Stimulated activated CD8-positive, alpha-beta memory T cell treated with anti-CD3 and anti-CD28 coated beads, Interleukin-12 subunit alpha, Interleukin-12 subunit beta, amount 100 ng/mL, for 1 hour (primary cell): ENCODE measurements at regions not wholly inside any gene's neighbourhood (a gene's known extent, or its start where the extent isn't known, plus 50 kb on each side); places are given as distances from the start of the nearest gene placed in this dataset.

Experiments used
- DNase-seq: peaks from one replicate; pipeline ENCODE4 v3.0.0-alpha.2; 2020; ENCODE audit warnings: low read depth

DNA sequence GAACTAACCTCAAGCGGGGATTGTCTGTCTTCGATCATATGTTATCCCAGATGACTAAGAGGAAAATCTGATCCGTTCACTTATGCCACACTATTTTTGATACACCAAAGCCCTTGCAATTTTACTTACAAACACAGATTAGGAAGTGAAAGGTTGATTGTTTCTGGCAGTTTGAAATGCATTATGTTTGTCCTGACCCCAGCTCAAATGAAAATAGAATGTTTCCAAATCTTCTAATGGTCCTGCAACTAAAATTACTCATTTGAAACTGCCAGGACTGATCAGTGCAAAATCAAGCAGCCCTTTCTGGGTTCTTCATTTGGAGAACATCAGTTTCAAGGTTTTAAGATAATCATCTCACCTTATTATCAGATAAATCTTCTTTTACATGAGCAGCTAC lies 696.7 kb upstream of the WWC1 start:
- no peak for DNase-seq

DNA sequence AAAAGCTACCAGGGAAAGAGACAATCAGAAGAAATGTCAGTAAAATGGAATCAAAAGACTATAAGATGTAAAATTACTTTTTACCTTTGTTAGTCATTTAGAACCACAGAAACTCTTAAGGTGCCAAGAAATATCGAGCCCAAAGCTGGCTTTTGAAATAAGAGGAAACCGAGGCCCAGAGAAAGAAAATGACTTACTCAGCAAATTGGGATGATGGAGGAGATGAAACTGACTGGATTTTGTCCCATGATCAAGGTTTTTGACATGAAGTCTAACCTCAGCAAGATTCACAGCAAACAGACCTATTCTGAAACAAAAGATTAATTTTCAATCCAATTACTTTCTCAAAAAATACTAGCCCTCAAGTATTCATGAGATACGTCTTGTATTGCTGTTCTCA lies 696.2 kb upstream of the WWC1 start:
- no peak for DNase-seq

DNA sequence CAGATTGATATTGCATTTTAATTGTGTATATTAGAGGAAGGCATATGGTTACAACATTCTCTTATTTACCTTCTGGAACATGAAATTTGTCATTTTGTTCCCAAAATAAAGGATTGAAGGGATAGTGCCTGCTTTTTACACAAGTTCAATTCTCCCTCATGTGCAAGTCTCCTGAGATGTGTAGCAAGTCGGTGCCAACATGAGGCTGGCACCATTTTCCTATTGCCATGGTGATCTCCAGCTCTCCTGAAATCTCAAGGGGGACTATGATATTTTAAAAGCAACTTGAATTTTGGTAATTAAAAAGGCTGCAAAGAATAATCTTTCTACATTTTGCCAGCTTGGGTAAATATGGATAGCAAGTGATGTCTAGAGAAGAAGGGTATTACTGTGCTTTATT lies 693.3 kb upstream of the WWC1 start:
- no peak for DNase-seq

DNA sequence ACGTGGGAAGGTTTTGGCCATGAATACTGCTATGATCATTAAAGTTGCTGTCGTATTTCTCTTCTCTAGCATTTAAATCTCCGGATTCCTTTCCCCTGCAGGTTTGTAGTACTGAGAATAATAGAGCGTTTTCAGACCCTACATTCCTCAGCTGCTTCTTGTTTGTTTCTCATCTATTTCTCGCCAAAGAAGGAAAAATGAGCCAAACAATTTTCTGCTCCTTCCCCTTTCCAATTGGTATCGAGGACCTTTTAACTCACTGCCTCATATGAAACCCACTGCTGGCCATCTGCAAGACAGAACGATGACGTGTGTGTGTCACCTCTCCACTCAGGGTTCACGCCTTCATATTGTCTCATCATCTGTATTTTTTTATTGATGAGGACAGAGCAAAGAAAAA lies 689.4 kb upstream of the WWC1 start:
- no peak for DNase-seq

DNA sequence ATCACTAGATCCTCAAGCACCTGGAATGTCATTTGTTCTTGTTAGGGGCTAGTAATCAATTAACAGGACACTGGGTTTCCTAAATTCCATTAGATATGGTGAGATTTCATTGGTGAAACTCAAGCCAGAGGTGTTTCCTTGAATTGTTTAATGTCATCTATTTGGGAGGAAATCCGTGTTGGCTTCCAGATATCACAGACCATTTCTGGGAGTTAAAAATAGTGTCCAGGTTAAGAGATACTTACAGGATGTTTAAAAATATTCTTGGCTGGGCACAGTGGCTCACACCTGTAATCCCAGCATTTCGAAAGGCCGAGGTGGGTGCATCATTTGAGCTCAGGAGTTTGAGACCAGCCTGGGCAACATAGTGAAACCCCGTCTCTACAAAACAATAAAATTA lies 688.3 kb upstream of the WWC1 start:
- no peak for DNase-seq

DNA sequence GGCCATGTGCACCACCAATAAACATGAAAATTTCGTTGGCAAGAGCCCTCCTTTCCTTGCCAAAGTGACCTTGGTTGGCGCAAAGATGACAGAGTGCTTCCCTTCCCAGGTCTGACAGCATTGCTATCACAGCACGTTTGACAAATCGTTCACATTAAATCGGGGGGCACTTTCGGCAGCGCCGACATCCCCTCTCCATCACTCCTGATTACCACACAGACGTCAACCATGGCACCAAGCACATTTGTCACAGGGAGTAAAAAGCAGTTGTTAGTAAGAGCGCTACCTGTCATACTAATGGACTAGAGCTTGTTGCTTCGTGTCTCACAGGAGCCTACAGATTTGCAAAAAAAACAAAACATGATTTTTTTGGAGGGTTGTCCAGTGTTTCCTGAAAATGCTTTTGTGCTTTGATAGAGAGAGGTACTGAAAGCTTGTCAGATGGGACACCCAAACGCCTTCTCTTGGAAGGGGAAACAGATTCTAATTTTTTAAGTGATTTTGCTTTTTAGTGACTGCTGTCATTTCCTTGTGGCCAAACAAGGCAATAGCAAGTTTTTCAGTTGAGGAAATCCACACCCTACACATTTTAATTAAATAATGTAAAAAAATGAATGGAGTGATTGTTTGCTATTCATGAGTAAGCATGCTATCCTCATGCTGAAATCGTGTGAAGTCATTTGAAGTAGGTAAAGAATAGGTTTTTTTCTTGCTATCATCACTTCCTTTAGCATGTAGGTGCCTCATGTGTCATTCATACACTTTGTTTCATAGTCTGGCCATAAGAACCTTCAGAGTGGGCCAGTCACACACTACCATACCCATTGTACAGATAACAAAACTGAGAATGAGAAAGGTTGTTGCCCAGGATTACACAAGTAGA lies 682.8 kb upstream of the WWC1 start:
- DNase-seq: no peak

DNA sequence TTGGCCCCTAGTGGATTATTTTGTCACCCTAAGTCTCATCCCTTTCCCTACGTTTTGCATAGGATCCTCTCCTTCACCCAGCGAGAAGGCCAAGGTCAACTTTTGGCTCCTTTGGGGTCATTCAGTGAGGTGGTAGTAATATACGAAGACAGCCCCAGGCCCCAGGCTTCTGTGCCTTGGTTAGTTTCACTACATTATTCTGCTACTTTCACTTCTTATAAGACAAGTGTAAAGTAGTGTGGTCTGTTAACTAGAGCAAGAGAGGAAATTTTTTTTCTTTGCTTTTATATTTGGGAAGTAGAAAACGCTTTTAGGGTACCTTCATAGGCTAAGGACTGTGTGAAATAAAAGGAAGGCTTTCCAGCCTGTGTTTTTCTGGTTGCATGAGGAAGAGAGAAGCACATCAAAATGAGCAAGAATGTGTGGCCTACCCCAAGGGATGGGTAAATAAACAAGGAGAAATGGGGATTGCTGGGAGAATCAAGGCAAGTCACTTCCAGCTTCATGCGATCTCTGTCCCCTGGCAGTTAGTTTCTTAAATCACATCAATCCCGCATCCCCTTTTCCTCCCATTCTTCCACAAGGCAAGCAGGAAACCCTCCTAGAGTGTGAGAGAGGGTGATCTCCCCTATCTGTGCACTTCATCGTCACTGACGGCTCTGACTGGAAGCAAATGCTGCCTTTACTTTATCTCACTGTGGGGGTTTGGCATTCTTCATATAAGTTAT lies 677.0 kb upstream of the WWC1 start:
- no peak for DNase-seq

DNA sequence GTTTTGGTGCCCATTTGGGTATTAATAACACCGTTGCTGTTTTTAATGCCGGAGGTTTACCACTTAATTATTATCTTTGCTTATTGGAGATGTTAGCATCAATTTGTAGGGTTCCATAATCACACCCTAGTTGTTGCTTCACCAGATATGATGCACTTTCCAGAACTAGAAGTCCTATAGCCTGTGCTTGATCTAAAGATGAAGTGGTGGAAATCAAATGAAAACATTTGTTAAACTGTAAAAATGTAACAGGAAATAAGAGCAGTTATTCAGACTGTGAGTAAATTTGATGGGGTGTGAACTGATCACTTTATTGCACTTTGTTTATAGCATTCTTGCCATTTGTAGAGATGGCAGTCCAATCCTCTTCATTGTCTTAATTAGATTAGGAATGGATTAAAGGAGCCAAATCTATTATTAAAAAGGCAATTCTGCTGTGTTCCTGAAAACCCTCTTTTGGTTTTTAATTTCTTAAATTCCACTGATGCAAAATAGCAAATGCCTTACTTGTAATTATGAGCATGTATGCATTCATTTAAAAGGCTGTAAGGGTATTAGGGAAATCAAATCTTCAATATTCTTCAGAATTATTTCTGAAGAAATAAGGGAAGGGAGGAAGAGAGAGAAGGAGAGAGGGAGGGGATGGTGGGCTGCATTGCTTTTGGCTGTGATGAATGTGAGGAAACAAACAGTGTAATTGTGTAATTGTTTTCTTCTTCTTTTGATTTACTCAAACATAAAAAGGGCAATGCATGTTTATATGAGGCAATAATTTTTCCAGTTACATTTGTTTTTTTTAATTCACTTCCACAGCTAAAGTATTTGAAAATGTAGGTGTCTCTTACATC lies 675.2 kb upstream of the WWC1 start:
- DNase-seq: no peak

DNA sequence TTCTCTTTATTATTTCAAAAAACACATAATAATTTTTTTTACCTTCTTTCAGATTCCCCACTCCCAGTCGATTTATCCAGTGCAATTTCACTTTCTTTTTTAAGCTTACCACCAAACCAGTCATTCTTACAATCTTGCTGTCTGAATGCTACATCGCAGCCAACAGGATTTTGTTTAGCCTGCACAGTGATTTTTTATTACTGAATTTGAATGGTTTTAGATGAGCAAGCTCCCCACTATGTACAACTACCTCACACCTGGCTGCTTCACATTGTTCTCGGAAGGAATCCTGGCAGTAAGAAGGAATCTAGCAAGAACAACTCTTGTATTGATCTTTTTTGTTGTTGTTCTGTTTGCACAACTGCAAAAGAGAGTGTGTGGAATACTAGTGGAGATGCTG lies 668.1 kb upstream of the WWC1 start:
- DNase-seq: no peak

DNA sequence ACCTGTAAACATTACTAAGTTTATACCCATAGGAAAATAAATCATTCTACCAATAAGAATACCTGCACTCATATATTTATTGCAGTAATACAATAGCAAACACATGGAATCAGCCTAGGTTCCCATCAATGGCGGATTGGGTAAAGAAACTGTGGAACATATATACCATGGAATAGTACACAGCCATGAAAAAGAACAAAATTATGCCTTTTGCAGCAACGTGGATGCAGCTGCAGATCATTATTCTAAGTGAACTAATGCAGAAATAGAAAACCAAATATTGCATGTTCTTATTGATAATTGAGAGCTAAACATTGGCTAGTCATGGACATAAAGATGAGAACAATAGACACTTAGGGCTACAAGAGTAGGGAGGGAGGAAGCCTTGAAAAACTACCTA lies 667.4 kb upstream of the WWC1 start:
- DNase-seq: no peak

DNA sequence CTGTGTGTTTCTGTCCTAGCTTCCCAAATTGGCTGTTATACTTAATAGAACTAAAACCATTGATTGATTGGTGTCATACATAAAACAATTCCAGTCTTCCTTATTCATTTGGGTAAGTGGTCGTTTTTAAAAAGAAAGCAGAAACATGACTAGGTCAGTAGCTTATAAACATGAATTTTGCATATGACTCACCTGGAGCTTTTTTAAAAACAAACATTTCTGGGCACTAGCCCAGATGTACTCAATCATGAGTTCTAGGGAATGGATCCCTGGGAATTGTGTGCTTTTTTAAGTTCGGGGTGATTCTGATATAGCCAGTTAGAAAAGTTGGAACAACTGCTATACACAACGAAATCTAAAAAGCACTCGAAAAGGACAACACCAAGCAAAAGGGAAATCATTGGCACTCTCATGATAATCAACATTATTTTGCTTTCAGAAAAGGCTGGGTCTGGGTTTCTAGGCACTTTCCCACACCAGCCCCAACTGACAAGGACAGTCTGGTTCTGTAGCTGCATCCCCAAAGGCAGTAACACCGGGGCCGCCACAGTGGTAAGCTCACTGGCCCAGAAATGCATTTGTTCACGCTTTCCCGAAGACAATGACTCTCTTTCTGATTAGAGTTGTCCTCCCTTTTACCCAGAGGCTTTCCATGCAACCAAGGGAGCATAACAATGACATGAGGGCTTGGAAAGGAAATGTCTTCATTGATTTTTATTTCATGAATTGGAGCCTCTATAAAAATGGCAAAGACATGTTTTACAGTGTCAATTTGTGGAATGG lies 664.9 kb upstream of the WWC1 start:
- DNase-seq: no peak

DNA sequence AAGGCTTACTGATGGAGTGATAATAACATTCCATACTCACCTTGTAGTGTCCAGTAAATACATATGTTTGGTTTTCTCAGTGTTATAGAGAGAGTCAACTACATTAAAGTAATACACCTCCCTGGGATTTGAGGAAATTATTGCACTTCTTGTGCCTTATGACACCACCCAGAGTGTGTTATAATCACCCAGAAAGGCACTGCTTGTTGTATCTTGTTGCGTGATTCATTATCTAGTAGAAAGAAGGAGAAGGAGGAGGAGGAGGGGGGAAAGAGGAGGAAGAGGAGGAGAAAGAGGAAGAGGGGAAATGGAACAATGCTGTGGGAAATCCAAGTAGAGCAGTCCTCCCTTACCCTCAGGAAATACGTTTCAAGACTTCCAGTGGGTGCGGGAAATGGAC lies 661.8 kb upstream of the WWC1 start:
- no peak for DNase-seq

DNA sequence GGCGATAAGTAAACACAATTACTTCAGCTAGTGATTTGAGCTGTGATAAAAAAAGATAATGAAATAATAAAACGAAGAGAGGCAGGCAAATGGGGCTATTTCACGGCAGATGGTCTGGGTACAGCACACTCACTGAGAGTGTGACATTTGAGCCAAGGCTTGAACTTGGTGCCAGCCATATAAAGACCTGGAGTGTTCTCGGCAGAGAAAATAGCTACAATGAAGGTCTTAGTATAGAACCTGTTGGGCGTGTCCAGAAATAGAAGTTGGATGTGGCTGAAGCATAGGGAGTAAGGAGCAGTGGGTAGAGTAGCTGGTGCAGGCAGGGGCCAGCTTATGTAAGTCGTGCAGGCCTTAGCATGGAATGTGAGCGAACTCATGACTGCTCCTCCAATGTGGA lies 660.3 kb upstream of the WWC1 start:
- no peak for DNase-seq

DNA sequence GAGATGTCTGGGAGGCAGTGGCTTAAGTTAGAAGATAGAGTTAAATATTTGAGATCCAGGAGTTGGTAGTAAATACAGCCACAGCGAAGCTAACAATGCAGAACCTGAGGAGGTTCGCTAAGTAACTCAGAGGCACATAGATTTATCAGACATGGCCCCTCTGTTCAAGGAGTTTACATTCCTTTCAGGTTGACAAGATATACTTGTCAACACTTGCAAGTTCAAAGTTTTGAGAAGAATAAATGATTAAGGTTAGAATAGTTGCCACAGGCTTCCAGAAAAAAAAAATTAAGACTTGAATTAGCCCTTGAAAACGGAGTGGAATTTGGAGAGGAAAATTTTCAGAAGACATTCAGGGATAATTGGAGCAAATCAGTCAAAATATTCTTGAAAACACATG lies 658.3 kb upstream of the WWC1 start:
- DNase-seq: no peak

DNA sequence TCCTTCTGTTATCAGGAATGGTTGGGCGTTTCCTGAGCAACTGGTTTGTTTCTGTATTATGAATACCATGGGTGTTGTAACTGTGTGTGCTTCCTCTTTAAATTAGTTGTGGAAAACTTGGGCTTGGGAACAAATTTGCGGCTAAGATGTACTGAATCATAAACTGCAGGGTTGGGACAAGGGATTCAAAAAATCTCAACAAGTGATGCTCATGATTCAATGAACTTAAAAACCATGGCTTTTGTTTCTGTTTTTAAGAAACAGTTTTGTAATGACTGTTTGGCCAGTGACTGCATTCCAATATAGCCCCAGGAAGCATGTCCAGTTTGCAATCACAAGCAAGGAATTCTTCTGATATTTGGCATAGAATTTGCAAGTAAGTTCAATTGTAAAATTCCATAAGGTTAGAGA lies 657.5 kb upstream of the WWC1 start:
- DNase-seq: no peak

DNA sequence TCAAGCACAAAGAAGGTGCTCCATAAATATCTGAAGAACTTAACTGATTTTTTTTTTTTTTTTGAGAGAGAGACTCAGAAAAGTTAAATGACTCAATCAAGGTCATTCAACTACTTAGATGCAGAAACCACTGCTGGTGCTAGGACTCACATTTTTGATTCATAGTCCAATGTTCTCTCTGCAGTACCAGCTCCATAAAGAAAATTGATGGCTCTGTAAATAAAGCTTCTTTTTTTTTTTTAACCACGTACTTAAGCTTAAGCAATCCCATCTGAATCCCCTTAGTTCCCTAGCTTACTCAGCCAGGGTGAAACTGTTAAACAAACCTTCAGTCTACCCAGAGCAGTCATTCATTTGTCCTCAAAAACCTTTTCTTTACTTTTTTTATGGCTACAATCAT lies 657.0 kb upstream of the WWC1 start:
- DNase-seq: no peak

DNA sequence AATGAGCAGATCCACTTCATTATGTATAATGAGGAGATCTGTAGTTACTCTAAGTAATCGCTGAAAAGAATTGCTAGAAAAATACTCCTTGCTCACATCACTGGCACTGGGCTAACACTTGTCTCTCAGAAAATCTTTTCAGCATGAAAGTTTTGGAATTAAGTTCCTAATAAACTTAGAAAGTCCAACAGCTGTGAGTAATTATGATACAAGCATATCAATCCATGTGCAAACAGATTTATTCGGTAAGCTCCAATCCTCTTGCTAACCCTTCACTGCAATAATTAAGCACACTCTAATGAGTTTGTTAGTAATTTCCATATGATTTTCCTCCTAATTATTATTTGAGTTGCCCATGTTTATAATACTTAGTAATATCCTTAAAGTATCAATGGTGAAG lies 652.6 kb upstream of the WWC1 start:
- DNase-seq: no peak

DNA sequence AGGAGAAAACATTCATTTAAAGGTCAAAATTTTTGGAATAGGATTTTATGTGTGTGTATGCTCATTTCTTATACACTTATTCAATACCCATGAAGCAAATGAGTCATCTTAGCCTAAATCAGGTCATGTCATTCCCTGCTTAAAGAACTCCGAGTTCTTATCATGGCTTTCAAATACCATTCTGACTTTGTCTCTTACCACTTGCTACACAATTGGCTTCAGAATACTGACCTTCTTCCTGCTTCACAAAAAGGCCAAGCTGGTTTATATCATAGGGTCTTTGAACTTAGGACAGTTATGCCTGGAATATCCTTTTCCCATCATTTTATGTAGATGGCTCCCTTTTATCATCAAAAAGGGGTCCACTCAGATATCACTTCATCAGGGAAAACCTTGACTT lies 652.2 kb upstream of the WWC1 start:
- DNase-seq: no peak

DNA sequence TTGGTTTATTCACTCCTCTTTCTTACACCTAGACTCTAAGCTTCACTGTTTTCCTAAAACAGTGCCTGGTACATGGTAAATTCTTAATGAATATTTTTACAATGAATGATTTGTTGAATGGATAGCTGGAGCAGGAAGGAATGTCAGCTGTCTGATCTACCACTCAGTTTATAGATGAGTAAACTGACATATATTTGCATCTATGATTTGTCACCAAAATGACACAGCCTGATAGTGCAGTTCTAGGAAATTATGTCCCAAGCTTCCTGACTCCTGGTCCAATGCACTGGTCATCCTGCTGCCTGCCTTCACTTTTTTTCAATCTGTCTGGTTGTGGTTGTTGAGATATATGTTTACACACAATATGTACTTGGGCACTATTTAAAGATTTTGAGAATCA lies 651.7 kb upstream of the WWC1 start:
- no peak for DNase-seq

DNA sequence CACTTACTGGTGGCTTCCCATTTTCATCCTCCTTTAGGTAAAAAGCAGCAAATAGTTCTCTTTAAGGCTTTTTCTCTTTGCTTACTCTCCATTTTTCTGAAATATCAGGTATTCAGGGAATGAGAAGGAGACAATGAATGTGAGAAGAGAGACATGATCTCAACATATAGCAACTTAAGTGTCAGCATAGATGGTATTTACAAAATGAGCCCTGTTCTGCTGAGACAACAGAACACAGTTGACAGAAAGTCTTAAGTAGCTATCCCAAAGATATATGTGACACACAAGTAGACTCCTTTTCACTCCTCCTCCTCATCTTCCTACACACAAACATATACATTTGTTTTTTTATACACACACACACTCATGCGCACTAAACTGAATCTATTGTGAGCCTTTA lies 649.3 kb upstream of the WWC1 start:
- DNase-seq: no peak

DNA sequence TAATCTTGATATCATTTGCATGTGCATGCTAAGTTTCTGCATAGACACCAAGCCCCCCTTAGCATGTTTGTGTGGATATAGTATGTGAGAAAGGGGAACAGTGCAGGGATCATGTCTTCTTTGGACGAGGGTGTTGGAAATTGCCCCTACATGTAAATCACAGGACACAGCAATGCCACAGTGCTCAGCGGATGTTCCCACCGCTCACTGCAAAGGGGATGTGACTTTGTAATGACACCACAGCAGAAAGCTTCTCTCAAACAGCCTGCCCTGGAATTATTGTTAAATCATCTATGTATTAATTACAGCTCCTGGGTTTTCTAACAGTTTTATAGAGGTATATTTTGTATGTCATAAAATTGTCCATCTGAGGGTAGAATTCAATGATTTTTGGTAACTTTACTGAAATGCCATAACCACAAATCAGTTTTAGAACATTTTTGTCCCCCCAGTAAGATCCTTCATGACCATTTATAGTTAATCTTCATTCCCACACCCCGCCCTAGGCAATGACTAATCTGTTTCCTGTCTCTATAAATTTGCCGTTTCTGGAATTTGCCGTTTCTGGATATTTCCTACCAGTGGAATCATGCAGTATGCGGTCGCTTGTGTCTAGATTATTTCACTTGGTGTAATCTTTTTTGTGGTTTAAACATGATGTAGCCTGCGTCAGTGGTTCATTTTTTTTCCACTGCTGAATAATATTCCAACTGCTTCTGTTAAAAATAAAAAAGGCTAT lies 648.5 kb upstream of the WWC1 start:
- no peak for DNase-seq
